A549 (cell line): ENCODE measurements at regions not wholly inside any gene's neighbourhood (a gene's known extent, or its start where the extent isn't known, plus 50 kb on each side); places are given as distances from the start of the nearest gene placed in this dataset.

Source experiments
- CTCF ChIP-seq: fragments of >200 bp; sonication (Bioruptor Twin); formaldehyde crosslinking; IDR thresholded peaks from 3 replicates; pipeline ENCODE4 v1.5.1; 2016
- RAD21 ChIP-seq, 2 experiments: fragments of >200 bp in 1 of 2; sonication (Bioruptor Twin) in 1 of 2; formaldehyde crosslinking in 1 of 2; IDR thresholded peaks in 1 of 2; conservative IDR thresholded peaks in 1 of 2; 2 replicates in 1 of 2; 3 replicates in 1 of 2; pipeline ENCODE4 v1.6.1; 2012 to 2018; ENCODE audit warnings: inconsistent platforms in 1 of 2

DNA sequence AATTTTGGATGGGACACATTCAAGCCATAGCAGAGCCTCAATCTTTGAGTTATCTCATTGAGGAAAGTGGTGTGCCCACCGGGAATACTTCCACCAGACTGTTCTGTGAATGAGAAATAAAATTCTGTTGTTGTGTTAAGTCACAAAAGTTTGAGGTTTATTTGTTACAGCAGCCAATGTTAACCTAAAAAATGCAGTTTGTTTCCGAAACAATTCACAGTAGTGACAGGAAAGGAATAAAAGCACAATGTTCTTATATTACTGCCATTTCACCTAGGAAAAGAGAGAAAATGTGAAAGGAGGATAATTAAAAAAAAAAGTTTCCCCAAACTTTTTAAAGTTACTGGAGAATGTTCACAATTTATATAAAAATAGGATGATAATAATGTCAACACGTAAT, 344.6 kb downstream of the CD83 start:
- no peak for TF ChIP-seq RAD21 (conservative IDR thresholded peaks at IDR 0.05 in 1 of 2, IDR thresholded peaks at IDR 0.05 in 1 of 2)
- no peak for TF ChIP-seq CTCF
